Choroid plexus epithelial cell (primary cell): ENCODE measurements at regions not wholly inside any gene's neighbourhood (a gene's known extent, or its start where the extent isn't known, plus 50 kb on each side); places are given as distances from the start of the nearest gene placed in this dataset.
"Not testable (repeated sequence)": the region's sequence is repeated elsewhere in the genome, so short reads cannot be mapped to it uniquely, and the experiment has no call there.

Source experiments
- DNase-seq: peaks from one replicate; pipeline ENCODE4 v3.0.0-alpha.2; 2010; ENCODE audit warnings: low read depth
- H3K4me3 ChIP-seq: 2 replicates; pipeline ENCODE4 v1.5.1; 2011; ENCODE audit warnings: low read depth, mild to moderate bottlenecking, control low read depth, low read length, moderate library complexity
- TF ChIP-seq, protein P1 (sequence below): conservative IDR thresholded peaks from 2 replicates; pipeline ENCODE4 v1.5.1; 2011; ENCODE audit warnings: low read depth, mild to moderate bottlenecking, control low read depth, inconsistent platforms, low read length, moderate library complexity

DNA sequence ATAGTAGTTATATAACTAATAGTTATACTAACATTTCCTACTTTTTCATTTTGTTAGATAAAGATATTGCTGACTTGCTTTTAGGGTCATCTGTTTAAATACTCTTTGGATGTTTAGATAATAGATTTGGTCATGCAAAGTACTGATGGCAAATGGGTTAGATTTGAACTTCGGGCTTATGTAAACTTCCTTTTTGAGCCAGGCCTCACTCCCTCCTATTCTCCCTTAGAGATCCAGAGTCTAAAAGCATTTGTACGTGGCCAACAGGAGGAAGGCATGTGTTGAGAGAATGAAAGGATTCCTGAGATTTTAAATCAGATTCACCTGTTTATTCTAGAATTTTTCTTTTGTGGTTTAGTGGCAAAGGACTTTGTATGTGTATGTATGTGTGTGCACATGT, 106.4 kb upstream of the GBE1 start:
- TF ChIP-seq, protein P1, sequence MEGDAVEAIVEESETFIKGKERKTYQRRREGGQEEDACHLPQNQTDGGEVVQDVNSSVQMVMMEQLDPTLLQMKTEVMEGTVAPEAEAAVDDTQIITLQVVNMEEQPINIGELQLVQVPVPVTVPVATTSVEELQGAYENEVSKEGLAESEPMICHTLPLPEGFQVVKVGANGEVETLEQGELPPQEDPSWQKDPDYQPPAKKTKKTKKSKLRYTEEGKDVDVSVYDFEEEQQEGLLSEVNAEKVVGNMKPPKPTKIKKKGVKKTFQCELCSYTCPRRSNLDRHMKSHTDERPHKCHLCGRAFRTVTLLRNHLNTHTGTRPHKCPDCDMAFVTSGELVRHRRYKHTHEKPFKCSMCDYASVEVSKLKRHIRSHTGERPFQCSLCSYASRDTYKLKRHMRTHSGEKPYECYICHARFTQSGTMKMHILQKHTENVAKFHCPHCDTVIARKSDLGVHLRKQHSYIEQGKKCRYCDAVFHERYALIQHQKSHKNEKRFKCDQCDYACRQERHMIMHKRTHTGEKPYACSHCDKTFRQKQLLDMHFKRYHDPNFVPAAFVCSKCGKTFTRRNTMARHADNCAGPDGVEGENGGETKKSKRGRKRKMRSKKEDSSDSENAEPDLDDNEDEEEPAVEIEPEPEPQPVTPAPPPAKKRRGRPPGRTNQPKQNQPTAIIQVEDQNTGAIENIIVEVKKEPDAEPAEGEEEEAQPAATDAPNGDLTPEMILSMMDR: no peak
- no peak for DNase-seq
- H3K4me3 ChIP-seq: no peak overlapping the region

DNA sequence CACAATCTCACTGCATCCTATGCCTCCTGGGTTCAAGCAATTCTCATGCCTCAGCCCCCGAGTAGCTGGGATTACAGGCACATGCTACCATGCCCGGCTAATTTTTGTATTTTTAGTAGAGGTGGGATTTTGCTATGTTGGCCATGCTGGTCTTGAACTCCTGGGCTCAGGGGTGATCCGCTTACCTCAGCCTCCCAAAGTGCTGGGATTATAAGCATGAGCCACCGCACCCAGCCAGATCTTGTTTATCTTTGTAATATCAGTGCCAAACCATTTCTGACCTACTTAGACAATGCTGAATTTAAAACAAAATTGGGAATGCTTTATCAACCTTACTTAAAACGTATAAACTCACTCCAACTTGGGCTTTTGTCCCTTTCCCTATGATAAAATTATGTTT, 103.7 kb upstream of the GBE1 start:
- not testable (repeated sequence) for H3K4me3 ChIP-seq, DNase-seq

- DNase-seq: peak; percentile 13
- TF ChIP-seq, protein P1: no peak
- peak overlapping the region; percentile 2 for H3K4me3 ChIP-seq
These were observed 102.8 kb upstream of the GBE1 start for GRCh38 chr3:81864272-81864671.

GRCh38 chr3:81863756-81864155, 102.3 kb upstream of the GBE1 start:
- no peak overlapping the region for H3K4me3 ChIP-seq
- TF ChIP-seq, protein P1: no peak
- no peak for DNase-seq

- no peak for DNase-seq
- no peak overlapping the region for H3K4me3 ChIP-seq
- TF ChIP-seq, protein P1: no peak
These were observed 100.1 kb upstream of the GBE1 start for GRCh38 chr3:81861593-81861992.

DNA sequence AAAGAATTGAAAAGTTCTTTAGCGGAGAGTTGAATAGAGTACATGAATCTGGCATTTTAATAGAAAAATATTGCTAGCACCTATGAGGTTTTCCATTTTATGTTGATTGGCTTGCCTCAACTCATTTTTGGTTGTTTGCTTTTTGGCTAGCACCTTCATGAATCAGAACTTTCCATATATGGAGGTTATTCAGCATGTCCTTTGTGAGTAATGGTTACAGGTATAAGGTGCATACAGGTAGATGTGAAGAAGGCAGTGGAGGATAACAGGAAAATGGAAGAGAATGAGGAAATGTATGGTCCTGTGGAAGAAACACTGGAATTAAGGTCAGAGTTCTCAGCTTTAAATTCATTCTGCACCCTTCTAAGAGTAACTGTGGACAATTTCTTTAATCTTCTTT, 98.1 kb upstream of the GBE1 start:
- H3K4me3 ChIP-seq: no peak overlapping the region
- no peak for DNase-seq
- TF ChIP-seq, protein P1: no peak

GRCh38 chr3:81853431-81853830, 92.0 kb upstream of the GBE1 start:
- TF ChIP-seq, protein P1: no peak
- H3K4me3 ChIP-seq: no peak overlapping the region
- no peak for DNase-seq

DNA sequence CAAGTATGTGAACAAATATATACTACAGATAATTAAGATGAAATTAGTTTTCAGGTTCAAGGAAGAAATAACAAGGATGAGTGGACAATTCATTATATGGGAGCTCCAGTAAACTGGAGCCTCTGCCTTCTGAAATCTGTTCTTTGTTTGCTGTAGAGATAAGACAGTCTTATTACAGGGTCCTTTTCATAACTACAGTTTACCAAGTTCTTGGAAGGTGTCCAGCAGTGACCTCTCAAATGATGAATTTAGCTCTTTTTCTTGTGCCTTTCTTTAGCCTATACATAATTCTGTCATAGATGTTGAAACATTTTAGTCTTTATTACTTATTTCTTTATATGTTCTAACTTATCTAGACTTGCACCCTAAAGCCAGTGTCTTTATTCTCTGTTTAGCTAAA, 89.7 kb upstream of the GBE1 start:
- TF ChIP-seq, protein P1: no peak
- no peak overlapping the region for H3K4me3 ChIP-seq
- DNase-seq: peak; percentile 43
